Kidney epithelial cell (primary cell): ENCODE measurements at regions not wholly inside any gene's neighbourhood (a gene's known extent, or its start where the extent isn't known, plus 50 kb on each side); places are given as distances from the start of the nearest gene placed in this dataset.

Experiments used
- DNase-seq: peaks from one replicate; pipeline ENCODE4 v3.0.0-alpha.2; 2010; ENCODE audit warnings: low read depth
- H3K27me3 ChIP-seq: 2 replicates; pipeline ENCODE4 v1.6.0; 2011; ENCODE audit warnings: low read length; ENCODE audit not compliant: control insufficient read depth, insufficient read depth
- H3K36me3 ChIP-seq: 2 replicates; pipeline ENCODE4 v1.5.1; 2011; ENCODE audit warnings: low read length; ENCODE audit not compliant: control insufficient read depth, insufficient read depth
- H3K4me3 ChIP-seq: 2 replicates; pipeline ENCODE4 v1.5.1; 2011; ENCODE audit warnings: low read depth, mild to moderate bottlenecking, control low read depth, low read length
- TF ChIP-seq, protein P1 (sequence below): IDR thresholded peaks from 2 replicates; pipeline ENCODE4 v1.5.1; 2011; ENCODE audit warnings: mild to moderate bottlenecking, moderate library complexity, low read length, control low read depth, inconsistent platforms; ENCODE audit not compliant: insufficient read depth, poor library complexity, severe bottlenecking

DNA sequence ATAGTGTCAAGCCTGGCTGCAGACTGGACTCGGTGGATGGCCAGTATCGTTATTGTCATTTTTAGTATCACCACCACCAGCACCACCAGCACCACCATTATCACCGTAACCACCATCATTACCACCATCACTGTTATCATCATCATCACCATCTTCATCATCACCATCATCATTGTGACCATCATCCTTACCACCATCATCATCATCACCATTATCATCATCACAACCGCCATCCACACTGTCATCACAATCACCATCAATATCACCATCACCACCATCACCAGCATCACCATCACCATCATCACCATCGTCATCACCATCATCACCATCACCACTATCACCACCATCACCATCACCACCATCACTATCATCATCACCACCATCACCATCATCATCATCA is 65.6 kb downstream of the FOXL3 start:
- DNase-seq, result no peak
- TF ChIP-seq, protein P1, sequence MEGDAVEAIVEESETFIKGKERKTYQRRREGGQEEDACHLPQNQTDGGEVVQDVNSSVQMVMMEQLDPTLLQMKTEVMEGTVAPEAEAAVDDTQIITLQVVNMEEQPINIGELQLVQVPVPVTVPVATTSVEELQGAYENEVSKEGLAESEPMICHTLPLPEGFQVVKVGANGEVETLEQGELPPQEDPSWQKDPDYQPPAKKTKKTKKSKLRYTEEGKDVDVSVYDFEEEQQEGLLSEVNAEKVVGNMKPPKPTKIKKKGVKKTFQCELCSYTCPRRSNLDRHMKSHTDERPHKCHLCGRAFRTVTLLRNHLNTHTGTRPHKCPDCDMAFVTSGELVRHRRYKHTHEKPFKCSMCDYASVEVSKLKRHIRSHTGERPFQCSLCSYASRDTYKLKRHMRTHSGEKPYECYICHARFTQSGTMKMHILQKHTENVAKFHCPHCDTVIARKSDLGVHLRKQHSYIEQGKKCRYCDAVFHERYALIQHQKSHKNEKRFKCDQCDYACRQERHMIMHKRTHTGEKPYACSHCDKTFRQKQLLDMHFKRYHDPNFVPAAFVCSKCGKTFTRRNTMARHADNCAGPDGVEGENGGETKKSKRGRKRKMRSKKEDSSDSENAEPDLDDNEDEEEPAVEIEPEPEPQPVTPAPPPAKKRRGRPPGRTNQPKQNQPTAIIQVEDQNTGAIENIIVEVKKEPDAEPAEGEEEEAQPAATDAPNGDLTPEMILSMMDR, result no peak
- Histone ChIP-seq H3K27me3 (peaks cover 32% of the 10 kb centered on the region), H3K36me3 (no peaks in the 10 kb centered on the region), H3K4me3 (no peak overlapping the region)

DNA sequence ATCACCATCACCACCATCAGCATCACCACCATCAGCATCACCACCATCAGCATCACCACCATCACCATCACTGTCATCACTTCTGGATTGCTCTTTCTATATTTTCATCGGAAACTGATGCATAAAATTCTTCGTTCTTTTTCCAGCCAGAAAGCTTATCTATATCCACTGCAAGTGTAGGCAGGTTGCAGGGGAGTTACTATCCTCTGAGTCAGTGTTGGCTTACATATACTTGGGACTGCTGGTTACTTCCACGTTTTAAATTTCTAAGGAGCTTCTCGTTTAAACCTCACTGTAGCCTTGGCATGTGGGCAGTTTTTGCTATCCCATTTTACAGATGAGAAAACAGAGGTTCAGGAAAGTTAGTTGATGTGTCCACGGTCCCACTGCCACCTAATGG is 66.1 kb downstream of the FOXL3 start:
- Histone ChIP-seq H3K4me3 (no peak overlapping the region), H3K36me3 (no peaks in the 10 kb centered on the region), H3K27me3 (peaks cover 36% of the 10 kb centered on the region)
- TF ChIP-seq, protein P1, result no peak
- no peak for DNase-seq

DNA sequence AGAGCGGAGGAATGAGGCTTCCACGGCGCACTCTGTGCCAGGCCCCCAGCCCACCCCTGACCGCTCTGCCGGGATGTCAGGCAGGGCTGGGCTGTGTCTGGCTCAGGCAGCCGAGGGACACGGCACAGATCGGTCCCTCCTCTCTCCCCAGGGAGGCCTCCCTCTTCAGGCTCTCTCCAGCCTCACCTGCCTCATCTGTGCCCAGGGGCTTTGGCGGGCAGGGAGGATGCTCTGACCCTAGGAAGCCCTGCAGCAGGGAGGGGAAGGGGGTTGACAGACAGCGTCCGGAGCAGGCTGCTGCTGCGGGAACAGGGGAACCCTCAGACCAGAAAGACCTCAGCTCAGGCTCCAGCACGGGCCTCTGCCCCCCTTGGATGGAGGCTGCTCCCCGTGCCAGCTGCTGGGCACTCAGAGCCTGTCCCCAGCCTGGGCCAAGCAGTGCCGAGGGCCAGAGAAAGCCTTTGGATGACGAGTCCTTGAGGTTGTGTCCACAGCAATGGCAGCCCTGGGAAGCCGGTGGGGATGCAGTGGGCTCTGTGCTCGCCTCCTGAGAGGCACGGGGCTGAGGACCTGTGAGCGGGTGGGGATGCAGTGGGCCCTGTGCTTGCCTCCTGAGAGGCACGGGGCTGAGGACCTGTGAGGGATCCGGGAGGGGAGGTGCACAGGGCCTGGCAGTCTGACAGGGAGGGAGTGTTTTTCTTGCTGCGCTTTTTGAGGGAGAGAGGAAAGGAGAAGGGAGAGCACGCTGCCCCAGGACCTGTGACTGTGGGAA is 66.9 kb downstream of the FOXL3 start:
- TF ChIP-seq, protein P1, result no peak
- Histone ChIP-seq H3K36me3 (no peaks in the 10 kb centered on the region), H3K27me3 (peaks cover 38% of the 10 kb centered on the region), H3K4me3 (no peak overlapping the region)
- no peak for DNase-seq

DNA sequence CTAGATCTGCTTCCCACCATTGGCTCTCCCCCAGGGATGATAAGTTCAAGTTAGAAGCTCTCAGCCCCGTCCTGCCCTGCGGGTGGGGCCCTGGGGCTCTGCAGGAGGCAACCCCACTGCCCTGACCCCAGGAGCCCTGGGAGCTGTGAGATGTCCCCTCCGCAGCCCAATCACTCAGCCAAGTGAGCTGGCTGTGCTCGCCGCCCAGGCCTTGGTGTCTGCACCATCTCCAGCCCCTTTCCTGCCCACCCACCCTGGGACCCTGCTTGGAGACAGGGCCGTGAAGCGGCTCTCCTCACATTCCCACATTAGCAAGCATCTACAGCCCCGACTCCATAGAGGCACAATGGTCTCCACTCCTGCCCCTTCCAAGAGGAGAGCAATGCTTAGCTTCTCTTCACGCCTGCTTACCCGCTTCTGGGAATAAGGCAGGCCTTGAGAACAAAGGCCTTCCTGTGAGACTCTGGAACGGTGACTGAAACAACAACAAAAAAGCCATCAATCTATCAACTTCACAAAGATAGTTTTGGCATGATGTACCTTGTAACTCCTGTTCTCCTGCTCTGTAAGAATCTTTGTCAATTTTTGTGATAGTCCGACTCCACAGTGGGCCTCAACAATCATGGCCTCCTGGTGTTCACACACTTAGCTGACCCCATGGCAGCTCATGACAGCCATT is 67.7 kb downstream of the FOXL3 start:
- H3K27me3 ChIP-seq, result peaks cover 37% of the 10 kb centered on the region
- H3K4me3 ChIP-seq, result no peak overlapping the region
- H3K36me3 ChIP-seq, result no peaks in the 10 kb centered on the region
- TF ChIP-seq, protein P1, result no peak
- DNase-seq, result no peak

DNA sequence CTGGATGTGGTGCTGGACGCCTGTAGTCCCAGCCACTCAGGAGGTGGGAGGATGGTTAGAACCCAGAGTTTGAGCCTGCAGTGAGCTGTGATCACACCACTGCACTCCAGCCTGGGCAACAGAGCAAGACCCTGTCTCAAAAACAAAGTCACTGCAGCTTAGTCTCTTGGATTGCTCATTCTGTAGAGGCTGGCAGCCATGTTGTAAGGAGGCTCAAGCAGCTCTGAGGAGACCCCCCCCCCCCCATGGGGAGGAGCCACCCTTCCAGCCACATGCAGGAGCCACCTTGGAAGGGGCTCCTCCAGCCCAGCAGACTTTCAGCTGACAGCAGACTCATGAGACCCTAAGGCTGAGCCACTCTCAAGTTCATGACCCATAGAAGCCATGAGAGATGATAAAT is 68.4 kb downstream of the FOXL3 start:
- TF ChIP-seq, protein P1, result no peak
- H3K27me3 ChIP-seq, result peaks cover 43% of the 10 kb centered on the region
- H3K4me3 ChIP-seq, result no peak overlapping the region
- H3K36me3 ChIP-seq, result no peaks in the 10 kb centered on the region
- no peak for DNase-seq

DNA sequence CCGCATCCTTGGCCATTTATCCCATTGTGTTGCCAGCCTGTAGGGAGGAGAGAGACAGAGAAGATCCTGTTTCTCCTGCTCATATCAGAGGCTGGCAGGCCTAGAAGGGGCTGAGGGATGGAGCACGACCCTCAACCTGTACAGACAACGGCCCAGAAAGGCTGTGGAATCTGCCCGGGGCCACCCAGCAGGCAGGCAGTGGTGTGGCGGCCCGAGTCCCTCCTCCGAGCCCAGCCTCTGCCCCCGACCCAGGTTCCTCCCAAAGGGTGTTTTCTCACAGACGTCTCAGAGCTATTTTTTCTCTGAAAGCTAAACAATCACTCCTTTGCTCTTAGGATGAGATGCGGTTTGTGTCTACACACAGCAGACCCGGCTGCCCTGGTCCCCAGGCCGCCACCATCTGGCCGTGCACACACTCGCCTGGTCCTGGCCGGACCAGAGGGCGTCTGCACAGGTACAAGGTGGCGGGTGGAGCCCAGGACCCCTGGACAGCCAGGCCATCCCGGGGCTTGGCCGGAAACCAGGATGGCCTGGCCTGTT is 69.3 kb downstream of the FOXL3 start:
- TF ChIP-seq, protein P1, result no peak
- Histone ChIP-seq H3K36me3 (no peaks in the 10 kb centered on the region), H3K27me3 (peaks cover 43% of the 10 kb centered on the region), H3K4me3 (no peak overlapping the region)
- no peak for DNase-seq
